HG02798 (cell line): ENCODE measurements at regions not wholly inside any gene's neighbourhood (a gene's known extent, or its start where the extent isn't known, plus 50 kb on each side); places are given as distances from the start of the nearest gene placed in this dataset.

ENCODE experiments used
- ATAC-seq: cut with Tn5 transposase; IDR thresholded peaks from one replicate; pipeline ENCODE4 v1.9.1; 2021; ENCODE audit warnings: mild to moderate bottlenecking; ENCODE audit not compliant: unreplicated experiment, poor library complexity

- ATAC-seq: no peak
Measured at GRCh38 chr21:35346697-35347096, 297.6 kb upstream of the RUNX1 start.

GRCh38 chr21:35345954-35346353 is 296.9 kb upstream of the RUNX1 start:
- ATAC-seq: no peak

DNA sequence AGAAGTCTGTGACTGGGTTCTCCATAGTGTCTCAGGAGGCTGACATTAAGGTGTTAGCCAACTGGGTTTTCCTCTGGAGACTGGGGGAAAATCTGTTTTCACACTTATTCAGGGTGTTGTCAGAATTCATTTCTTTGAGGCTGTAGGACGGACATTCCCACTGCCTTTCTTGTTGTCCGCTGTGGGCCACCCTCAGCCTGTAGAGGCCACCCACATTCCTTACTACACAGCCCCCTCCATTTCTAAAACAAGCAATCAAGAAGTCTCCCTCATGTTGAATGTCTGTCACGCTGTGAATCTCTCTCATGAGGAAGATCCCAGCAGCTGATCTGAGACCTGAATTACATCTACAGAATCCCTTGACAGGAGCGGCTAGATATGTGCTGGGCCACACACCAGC is 295.5 kb upstream of the RUNX1 start:
- no peak for ATAC-seq

DNA sequence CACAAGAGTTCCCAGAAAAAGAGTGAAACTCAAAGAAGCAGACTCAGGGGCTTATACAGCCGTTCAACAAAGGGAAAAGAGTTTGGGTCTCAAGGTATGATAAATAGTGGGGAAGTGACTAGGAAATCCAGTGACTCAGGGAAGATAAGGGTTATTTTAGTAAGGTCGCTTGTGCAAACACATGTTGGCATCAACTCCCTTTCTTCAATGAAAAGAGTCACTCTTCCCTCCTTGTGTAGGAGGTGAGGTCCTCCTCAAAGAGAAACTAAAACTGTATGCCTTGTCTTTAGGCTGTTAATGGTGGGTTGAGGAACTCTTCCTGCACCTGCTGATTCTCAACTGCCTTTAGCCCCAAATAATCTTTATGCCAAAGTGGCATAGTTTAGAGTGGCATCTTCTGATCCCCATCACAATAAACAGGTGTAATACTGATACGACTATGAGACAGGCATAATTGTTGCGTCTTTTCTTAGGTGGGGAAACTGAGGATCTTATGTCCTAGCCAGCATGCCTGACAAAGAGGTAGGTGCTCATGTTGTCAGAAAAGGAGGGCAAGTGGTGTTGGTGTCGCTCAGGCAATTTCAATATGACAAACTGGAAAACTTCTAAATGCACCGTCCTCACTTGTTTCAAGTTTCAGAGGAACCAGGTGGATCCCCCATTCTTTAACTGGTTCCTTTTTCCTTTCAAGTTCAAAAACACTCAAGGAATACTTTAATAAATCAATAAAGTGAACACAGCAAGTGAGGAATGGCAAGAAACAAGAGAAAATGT is 294.1 kb upstream of the RUNX1 start:
- ATAC-seq: no peak

- ATAC-seq: no peak
Measured at GRCh38 chr21:35342440-35342839, 293.3 kb upstream of the RUNX1 start.

DNA sequence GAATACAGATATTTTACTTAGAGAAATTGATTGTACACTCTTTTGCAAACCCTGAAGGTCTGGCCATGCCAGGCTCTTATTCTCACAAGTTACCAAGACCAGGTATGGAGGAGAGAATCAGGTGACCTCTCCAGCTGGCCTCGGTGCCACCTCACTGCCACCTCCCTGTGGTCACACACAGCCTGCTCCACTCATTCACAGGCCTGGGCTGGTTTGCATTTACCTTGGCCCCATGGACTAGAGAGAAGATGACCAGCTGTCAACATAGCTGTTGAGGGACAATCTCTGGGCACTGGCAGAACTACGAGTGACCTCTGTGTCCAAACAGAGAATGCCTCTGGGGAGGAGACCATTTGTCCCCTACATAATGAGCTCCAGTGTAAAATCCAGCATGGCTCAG is 291.2 kb upstream of the RUNX1 start:
- ATAC-seq: no peak

- ATAC-seq: no peak
Measured at GRCh38 chr21:35338881-35339632, 290.0 kb upstream of the RUNX1 start.

DNA sequence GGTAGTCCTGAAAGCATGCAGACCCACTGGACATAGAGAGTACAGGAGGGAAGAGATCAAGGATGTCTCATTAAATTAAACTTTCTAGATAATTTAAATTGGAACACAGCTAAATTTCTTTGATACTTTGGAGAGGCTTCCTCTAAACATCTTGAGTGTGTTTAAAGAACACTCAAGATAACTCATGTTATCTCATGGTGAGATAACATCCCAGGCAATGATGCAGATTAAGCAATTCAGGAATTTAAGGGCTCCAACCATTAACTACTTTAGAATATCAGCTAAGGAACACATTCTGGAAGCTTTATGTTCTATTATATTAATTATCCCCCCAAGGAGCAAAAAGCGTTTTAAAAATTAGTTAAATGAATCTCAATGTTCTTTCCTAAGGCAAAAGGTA is 289.2 kb upstream of the RUNX1 start:
- ATAC-seq: no peak

- no peak for ATAC-seq
Measured at GRCh38 chr21:35337573-35337972, 288.5 kb upstream of the RUNX1 start.

DNA sequence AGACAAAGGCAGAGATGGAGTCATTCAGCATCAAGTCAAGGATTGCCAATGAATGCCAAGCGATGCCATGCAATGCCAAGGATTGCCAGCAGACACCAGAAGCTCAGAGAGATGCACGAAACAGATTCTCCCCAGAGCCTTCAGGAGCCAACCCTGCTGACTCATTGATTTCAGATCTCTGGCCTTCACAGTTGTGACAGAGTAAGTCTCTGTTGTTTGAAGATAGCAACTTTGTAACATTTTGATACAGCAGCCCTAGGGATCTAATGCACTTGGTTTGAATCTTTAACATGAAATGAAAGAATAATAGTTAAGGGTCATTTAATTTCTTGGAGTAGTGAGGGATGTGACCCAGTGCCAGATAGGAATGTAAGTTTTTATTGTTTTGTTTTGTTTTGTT is 287.4 kb upstream of the RUNX1 start:
- ATAC-seq: no peak

- no peak for ATAC-seq
Measured at GRCh38 chr21:35335951-35336446, 286.9 kb upstream of the RUNX1 start.

- no peak for ATAC-seq
Measured at GRCh38 chr21:35333831-35334618, 284.9 kb upstream of the RUNX1 start.

DNA sequence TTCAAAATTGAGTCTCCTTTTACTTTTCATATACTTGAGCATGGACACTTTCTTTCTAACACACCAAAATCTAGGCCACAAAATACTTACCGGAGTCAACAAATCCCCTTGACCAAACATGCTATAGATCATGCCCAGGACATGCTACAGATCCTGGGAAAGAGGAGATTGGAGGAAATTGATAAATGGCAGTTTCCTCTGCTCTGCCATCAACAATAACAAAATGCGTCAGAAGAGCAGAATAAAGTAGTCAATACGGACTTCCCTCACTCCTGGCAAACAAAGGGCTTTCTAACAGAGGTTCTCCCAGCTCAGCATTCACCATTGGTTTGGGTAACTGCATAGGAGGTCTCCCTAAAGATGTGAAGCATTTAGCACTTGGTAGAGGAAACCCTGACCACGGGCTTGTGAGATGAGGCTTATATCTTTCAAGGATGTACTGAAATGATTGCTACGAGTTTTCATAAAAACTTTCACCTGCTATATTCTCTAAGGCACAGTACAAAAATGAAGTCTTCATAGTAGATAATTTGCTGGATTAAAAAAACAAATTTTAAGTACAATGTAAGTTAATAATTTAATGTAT is 283.8 kb upstream of the RUNX1 start:
- no peak for ATAC-seq

DNA sequence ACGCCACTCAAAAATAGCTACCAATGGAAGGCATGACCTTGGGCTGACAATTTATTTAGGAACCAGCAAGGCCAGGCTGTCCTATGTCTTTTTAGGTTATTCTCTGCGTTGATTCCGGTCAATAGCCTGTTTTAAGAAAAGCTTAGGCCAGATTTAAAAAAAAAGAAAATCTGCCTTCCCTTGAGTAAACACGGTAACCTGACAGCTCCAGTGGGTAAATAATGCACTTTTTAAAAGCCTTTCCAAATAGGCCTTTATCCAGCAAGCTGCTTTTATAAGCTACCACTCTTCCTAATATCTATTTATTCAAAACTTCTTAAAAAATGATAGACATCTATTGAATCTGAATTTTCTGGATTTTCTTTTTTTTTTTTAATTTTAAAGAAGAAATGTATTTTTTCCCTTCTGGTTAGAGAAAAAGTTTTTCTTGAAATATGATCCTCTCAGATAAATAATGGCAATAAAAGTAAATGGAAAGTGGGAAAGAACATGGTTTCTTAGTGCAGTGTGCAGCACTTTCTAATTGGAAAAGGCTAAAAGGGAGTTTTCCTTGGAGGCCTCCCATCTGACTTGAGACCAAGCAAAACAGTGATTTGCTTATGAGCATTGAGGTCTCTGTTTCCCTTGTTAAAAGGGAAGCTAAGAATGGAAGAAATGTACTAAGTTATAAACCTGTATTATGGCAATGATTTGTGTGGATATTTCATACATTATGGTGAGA is 281.0 kb upstream of the RUNX1 start:
- ATAC-seq: no peak

GRCh38 chr21:35328856-35329455 is 279.9 kb upstream of the RUNX1 start:
- no peak for ATAC-seq

DNA sequence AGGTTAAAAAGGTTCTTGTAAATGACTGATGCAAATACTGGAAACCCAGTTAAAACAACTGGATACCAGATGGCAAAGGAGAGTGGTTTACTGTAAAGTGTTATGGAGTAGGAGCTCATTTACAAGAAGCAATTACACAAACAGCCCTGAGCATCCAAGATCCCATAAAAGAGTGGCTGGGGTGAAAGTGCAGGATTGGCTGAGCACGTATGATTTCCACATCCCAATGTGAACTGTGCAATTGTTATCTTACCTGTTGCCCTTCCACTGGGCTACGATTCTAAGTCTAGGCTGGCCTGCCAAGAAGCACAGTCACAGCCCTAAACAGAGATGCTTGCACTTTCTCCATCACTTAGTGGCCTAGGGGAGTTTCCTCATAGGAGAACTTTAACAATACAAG is 277.6 kb upstream of the RUNX1 start:
- ATAC-seq: no peak

- no peak for ATAC-seq
Measured at GRCh38 chr21:35325953-35326352, 276.9 kb upstream of the RUNX1 start.

- no peak for ATAC-seq
Measured at GRCh38 chr21:35324372-35325220, 275.5 kb upstream of the RUNX1 start.

DNA sequence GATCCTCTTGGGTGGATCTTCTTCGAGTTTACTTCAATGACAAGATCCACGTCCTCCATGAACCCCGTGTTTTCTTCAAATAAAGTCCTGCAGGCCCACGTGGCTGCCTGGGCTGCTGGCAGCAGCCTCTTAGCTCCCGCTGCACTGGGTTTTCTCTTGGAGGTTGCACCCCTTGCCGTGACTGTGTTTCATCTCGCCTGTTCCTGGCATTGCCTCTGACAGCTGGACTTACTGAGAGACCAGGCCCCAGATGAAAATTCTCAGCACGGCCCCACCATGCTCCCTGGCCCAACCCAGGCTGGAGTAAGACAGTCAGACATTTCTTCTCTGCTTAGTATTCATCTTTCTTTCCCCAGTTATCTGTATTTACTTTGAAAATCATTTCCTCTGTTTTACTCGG is 274.8 kb upstream of the RUNX1 start:
- no peak for ATAC-seq
